Dedifferentiated amniotic fluid mesenchymal stem cell (primary cell): ENCODE measurements at regions not wholly inside any gene's neighbourhood (a gene's known extent, or its start where the extent isn't known, plus 50 kb on each side); places are given as distances from the start of the nearest gene placed in this dataset.

ENCODE experiments used
- DNase-seq: peaks from one replicate; pipeline ENCODE4 v3.0.0-alpha.2; 2016; ENCODE audit errors: extremely low spot score

GRCh38 chr5:67694810-67695191 lies 498.2 kb upstream of the CD180 start:
- DNase-seq: no peak

DNA sequence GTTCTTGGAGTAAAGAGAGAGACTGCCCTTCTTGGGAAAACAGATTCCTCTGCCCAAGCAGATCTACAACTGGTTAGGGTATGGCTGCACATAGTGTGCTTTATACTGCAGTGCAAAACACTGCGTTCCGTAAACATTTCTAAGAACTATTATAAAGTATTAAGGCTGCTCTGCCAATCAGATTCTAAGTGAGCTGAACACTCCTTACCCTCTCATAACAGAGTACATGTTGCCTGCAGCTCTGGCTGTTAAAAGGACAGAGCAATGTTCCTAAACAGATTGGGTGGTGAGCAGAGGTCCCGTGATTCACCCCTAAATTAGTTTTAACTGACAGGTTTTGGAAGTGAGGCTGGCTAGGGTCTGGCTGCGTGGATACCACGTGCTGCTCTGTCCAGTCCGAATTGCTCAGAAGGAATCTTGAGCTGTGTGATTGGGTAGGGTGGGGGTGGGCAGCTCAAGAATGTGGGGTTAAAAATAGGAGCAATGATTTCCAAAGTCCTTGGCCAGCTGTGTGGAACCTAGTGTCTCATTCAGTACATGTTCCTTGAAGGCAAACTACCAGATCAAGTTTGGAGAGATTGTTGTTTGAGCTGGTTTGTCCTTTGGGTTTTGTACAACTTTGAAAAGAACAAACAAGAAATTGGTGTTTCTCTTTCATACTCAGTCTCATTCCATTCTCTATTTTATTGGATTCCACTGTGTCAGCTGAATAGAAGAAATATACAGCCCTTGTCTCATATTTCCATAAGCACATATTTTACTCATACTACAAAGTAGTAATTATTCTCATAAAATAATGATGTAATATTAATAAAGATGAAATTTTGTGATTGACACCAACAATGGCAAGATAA lies 497.6 kb upstream of the CD180 start:
- DNase-seq: no peak

DNA sequence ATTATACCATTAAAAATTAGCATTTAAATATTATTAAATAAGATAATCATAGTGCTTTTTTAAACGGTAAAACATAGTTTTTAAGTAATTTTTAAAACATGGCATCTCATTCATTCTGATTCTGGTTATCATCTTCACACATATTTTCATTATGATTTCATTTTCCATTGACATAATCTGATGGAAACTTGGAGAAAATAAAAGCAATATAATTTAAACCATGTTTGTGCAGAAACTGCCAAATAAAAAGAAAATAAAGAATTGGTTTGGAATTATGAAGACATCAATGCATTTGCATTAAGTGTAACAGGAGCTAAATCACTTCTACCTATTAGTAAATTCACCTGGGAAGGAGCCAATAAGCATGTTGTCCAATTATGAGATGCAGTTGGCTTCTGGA lies 490.1 kb upstream of the CD180 start:
- DNase-seq: no peak

- DNase-seq: no peak
These were observed 485.1 kb upstream of the CD180 start for GRCh38 chr5:67681703-67682102.

GRCh38 chr5:67680099-67680498 lies 483.5 kb upstream of the CD180 start:
- peak; percentile 22 for DNase-seq

DNA sequence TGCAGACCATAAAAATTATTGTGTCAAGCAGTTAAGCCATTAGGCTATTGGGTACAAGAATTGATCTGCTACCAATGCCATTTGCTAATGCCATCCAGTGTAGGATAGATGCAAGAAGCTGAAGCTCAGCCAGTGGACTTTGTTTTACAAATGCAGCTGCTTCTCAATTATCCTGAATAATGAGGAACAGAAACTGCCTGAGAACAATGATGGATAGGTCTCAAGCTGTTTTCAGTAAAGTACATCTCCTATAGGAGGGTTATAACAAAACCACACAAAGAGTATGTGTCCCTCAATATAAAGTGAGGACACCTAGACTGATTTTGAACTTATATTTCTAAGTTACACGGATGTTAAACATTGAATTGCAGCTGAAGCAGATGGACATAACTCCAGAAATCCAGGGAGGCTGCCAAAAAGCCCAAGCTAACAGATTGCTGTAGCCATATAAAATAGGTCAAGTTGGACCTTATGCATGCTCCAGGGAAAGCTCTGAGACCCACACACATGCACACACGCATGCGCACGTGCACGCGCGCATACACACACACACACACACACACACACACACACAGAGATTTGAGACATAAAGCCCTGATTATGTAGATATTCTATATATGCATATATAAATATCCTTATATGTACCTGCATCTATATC lies 482.7 kb upstream of the CD180 start:
- no peak for DNase-seq

DNA sequence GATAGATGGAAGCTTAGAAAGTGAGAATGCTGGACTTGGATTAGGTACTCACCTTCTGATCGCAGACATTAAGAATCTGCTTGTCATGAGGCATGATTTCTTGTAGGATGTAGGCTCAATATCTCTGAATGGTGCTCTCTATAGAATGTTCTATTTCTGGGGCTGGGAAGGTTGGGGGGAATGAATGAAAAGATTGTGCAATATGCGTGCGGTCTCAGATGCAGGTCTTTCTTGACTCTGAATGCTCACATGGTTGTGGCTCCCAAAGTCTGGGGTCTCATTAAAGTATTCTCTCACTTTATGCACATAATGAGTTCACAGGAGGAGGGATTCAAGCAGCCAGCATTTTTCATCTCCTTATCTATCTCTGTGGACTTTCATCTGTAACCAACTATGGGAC lies 482.0 kb upstream of the CD180 start:
- DNase-seq: no peak

GRCh38 chr5:67677422-67677970 lies 480.9 kb upstream of the CD180 start:
- DNase-seq: no peak

- DNase-seq: no peak
These were observed 480.3 kb upstream of the CD180 start for GRCh38 chr5:67676863-67677262.

DNA sequence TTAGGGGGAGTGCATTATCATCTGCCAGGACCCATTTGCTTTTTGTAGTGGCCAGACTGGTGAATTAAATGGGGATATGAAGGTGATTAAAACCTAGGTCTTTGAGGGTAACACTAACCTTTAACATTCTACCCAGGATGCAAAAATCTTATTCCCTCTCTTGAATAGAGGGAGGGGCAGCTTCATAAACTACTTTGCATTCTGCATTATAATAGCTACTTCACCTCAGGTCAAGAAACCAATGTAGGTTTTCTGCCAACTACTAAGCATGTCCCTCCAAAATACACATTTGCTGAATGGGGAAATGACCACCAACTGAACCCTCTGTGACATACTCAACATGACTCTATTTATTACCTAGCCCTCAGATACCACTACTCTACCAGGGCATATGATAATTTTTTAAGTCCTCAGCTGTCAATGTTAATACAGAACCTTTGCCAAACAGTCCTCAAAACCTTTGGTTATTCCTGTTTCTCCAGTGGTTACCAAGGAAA lies 477.6 kb upstream of the CD180 start:
- no peak for DNase-seq

- DNase-seq: no peak
These were observed 477.0 kb upstream of the CD180 start for GRCh38 chr5:67673618-67674017.

DNA sequence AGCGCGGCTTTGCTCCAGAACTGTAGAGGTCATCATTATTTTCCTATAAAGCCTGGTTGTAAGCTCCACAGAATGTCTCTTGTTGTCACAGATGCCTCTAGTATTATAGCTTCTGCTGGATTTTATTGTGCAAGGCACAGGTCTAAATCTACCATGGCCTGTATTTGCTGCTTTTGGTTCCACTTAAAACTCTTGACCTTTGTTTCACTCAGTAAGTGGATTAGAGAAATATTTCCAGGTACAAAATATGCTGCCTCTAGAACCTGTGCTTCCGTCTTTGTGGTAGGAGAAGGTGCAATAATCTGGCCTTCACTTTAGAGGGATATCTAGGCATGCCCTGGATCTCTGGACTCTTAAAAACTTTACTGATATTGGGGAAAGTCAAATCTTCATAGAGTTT lies 476.6 kb upstream of the CD180 start:
- no peak for DNase-seq

DNA sequence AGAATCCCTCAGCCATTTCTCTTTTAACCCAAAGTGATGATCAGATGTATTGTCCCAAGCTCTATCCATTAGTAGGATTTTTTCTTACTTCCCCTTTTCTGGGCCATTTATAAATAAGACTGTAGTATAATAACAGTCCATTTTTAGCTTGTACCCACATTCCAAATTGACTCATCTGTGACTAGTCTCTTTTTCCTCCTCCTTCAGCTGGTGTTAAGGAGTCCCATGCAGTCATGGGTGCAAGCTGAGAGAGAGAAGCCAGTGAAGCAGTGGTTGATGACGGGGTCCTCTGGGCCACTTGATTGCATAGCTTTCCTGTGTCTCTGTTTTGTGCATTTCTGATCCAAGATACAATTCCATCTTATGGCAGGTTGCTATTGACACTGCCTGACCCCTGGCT lies 476.0 kb upstream of the CD180 start:
- no peak for DNase-seq

DNA sequence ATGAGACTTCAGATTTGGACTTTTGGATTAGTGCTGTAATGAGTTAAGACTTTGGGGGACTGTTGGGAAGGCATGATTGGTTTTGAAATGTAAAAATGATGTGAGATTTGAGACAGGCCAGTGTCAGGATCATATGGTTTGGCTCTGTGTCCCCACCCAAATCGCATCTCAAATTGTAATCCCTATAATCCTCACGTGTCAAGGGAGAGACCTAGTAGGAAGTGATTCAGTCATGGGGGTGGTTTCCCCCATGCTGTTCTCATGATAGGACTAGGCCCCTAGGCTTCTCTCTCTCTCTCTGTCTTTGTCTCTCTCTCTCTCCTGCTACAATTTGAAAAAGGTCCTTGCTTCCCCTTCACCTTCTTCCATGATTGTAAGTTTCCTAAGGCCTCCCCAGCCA lies 473.3 kb upstream of the CD180 start:
- DNase-seq: no peak

GRCh38 chr5:67660149-67660548 lies 463.6 kb upstream of the CD180 start:
- DNase-seq: no peak

- no peak for DNase-seq
These were observed 462.7 kb upstream of the CD180 start for GRCh38 chr5:67659288-67659687.

GRCh38 chr5:67657055-67657454 lies 460.5 kb upstream of the CD180 start:
- no peak for DNase-seq

DNA sequence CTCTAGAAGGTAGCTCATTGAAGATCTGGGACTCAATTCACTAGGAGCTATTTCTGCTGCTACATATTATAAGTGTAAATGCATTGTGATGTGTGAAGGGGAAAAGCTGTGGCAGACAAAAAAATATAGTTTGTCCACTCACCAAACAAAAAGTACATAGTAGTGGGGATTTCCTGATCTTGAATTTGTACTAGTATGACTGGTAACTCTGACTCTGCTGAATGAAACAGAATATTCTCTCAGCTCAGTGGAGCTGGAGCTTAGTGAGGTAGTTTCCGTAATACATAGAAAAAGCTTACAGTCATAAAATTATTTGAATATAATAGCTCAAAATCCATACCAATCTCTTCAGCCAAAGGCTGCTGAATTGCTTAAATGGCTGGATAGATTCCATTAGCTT lies 455.6 kb upstream of the CD180 start:
- DNase-seq: no peak

DNA sequence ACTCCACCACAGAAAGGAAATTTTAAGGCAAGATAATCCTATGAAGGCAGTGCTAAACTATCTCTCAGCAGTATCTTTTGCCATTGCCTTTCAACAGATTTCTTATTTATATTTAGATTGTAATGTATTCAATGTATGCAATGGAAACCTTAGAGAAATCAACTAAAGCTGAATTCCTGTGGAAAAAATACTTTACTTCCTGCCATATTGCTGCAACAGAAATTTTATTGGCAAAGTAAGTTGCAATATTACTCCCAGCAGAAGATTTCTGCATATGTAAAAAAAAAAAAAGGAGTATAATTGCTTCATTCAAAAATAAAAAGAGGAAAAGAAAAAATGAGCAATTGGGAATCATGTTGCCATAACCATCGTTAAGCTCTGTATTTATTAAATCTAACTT lies 454.6 kb upstream of the CD180 start:
- no peak for DNase-seq

DNA sequence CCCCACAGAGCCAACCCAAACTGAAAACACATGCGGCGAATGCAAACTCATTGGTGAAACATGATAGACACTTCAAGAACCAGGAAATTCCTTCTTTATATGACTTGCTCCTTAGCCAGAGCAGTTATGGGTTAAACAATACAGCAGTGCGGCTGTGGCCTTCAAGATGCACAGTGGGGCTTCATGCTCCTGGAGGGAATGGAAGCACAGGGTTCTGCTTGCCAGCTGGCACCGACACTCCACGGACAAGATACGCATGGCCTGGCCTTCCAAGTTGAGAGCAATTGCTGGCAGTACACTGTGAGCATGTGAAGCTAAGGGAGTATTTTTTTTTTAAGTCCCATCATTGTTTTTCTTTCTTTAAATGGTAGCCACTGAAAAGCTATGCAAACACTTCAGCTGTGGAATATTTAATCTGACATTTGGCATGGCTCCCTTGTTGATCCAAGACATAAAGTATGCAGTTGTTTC lies 451.6 kb upstream of the CD180 start:
- DNase-seq: peak; percentile 73

- DNase-seq: no peak
These were observed 451.2 kb upstream of the CD180 start for GRCh38 chr5:67647772-67648171.

DNA sequence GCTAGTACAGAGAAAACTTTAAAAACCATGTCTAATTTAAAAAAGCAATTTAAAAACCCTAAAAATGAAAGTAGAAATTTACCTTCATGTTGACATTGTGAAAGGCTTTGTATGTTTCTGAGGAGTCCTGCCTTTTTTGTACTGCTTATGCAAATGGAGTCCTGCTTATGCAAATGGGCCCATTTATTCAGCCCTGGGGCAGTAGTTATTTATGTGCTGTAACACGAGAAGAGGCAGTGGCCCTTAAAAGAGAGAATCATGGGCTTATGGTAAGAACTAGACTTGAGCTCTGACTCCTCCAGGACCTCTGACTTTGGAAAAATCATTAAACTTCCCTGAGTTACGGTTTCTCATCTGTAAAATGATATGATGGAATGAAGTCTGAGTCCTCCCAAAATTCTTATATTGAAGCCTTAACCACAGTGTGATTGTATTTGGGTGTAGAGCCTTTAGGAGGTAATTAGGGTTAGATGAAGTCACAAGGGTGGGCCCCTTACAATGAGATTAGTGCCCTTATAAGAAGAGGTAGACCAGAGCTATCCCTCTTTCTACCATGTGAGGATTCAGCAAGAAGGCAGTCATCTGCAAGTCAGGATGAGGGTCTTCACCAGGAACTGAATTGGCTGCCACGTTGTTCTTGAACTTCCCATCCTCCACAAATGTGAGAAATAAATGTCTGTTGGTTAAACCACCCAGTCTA lies 447.8 kb upstream of the CD180 start:
- no peak for DNase-seq
